B cell (primary cell): ENCODE measurements at regions not wholly inside any gene's neighbourhood (a gene's known extent, or its start where the extent isn't known, plus 50 kb on each side); places are given as distances from the start of the nearest gene placed in this dataset.

Source experiments
- ATAC-seq: fragments of 200-7000 bp; cut with Tn5 transposase; one replicate; pipeline ENCODE4 v1.10.0; 2021; ENCODE audit warnings: low read depth, mild to moderate bottlenecking, moderate number of reproducible peaks, moderate library complexity
- CTCF ChIA-PET: fragments of 350-600 bp; sonication (Branson Sonifier 250); formaldehyde crosslinking; loops from one replicate; lab custom pipeline; 2021; ENCODE audit warnings: antibody characterized with exemption, inconsistent platforms; lab: Charles Lee
- POLR2A ChIA-PET: fragments of 350-600 bp; sonication (Branson Sonifier 250); formaldehyde crosslinking; loops from one replicate; lab custom pipeline; 2021; ENCODE audit warnings: antibody characterized with exemption; lab: Charles Lee
- DNase-seq: peaks from one replicate; pipeline ENCODE4 v3.0.0; 2013
- H2AFZ ChIP-seq: 2 replicates; pipeline ENCODE4 v1.6.1; 2012; ENCODE audit warnings: mild to moderate bottlenecking, low read depth, low read length; ENCODE audit not compliant: insufficient read depth, poor library complexity, severe bottlenecking
- H3K27ac ChIP-seq, 2 donors: 1 replicate in 1 of 2; 2 replicates in 1 of 2; pipeline ENCODE4 v1.5.1; 2012 to 2013; ENCODE audit warnings: low read length in 2 of 2, mild to moderate bottlenecking in 2 of 2, moderate library complexity in 1 of 2
- H3K27me3 ChIP-seq, 4 experiments: fragments of 200-600 bp in 1 of 4; sonication (generic) in 1 of 4; replicated peaks in 1 of 4; 1 replicate in 2 of 4; 2 replicates in 2 of 4; pipeline versions ENCODE4 v1.6.1 to v1.7.0; 2013 to 2016; ENCODE audit warnings: low read length in 3 of 4, mild to moderate bottlenecking in 2 of 4, mixed read lengths in 1 of 4, moderate library complexity in 1 of 4; ENCODE audit not compliant: insufficient read depth in 4 of 4, control insufficient read depth in 3 of 4; ENCODE audit errors: control extremely low read depth in 1 of 4
- H3K36me3 ChIP-seq, 2 experiments: replicated peaks in 1 of 2; 1 replicate in 1 of 2; 2 replicates in 1 of 2; pipeline versions ENCODE4 v1.6.1 to v1.7.1; 2013; ENCODE audit warnings: low read length in 1 of 2; ENCODE audit not compliant: insufficient read depth in 2 of 2, control insufficient read depth in 1 of 2; ENCODE audit errors: control extremely low read depth in 1 of 2, extremely low read depth in 1 of 2
- H3K4me1 ChIP-seq, 2 donors: fragments of 200-600 bp in 1 of 2; sonication (generic) in 1 of 2; 1 replicate in 1 of 2; 2 replicates in 1 of 2; pipeline versions ENCODE4 v1.5.1 to v1.6.1; 2013 to 2017; ENCODE audit warnings: low read length in 2 of 2; ENCODE audit not compliant: control insufficient read depth in 2 of 2, insufficient read depth in 2 of 2
- H3K4me2 ChIP-seq: replicated peaks from 2 replicates; pipeline ENCODE3; 2012; ENCODE audit warnings: mild to moderate bottlenecking, low read depth, low read length; ENCODE audit not compliant: poor library complexity, severe bottlenecking
- H3K4me3 ChIP-seq, 5 experiments: fragments of 200-600 bp in 1 of 5; sonication (generic) in 1 of 5; 1 replicate in 3 of 5; 2 replicates in 2 of 5; pipeline versions ENCODE4 v1.5.1 to v1.7.0; 2011 to 2016; ENCODE audit warnings: low read length in 4 of 5, mild to moderate bottlenecking in 4 of 5, low read depth in 2 of 5, control low read depth in 1 of 5, moderate library complexity in 1 of 5; ENCODE audit not compliant: insufficient read depth in 1 of 5; ENCODE audit errors: control extremely low read depth in 1 of 5, extremely low read depth in 1 of 5
- H3K79me2 ChIP-seq: fragments of 200-600 bp; sonication (generic); one replicate; pipeline ENCODE4 v1.6.0; 2016; ENCODE audit warnings: low read length; ENCODE audit not compliant: control insufficient read depth, insufficient read depth
- H3K9ac ChIP-seq: fragments of 200-600 bp; sonication (generic); 2 replicates; pipeline ENCODE4 v1.6.1; 2017; ENCODE audit warnings: mild to moderate bottlenecking, low read length, moderate library complexity
- H3K9me3 ChIP-seq, 3 donors: one replicate each; pipeline versions ENCODE4 v1.6.1 to v1.7.1; 2013; ENCODE audit warnings: low read length in 2 of 3; ENCODE audit not compliant: control insufficient read depth in 2 of 3, insufficient read depth in 1 of 3; ENCODE audit errors: control extremely low read depth in 1 of 3
- H4K20me1 ChIP-seq: 2 replicates; pipeline ENCODE4 v1.6.0; 2012; ENCODE audit warnings: mild to moderate bottlenecking, low read length; ENCODE audit not compliant: insufficient read depth, control insufficient read depth, poor library complexity, severe bottlenecking
- H3K27ac Mint-ChIP-seq: one replicate; pipeline ENCODE4 v1.8.0; 2021; ENCODE audit warnings: mixed read lengths
- H3K27me3 Mint-ChIP-seq: one replicate; pipeline ENCODE4 v1.8.0; 2021; ENCODE audit warnings: mixed read lengths
- H3K4me1 Mint-ChIP-seq: one replicate; pipeline ENCODE4 v1.8.0; 2021; ENCODE audit warnings: mixed read lengths
- H3K4me3 Mint-ChIP-seq: one replicate; pipeline ENCODE4 v1.8.0; 2021; ENCODE audit warnings: mixed read lengths
- H3K9me3 Mint-ChIP-seq: one replicate; pipeline ENCODE4 v1.8.0; 2022; ENCODE audit warnings: mixed read lengths; ENCODE audit not compliant: insufficient read depth
- CTCF ChIP-seq: fragments of 200-600 bp; IDR thresholded peaks from one replicate; pipeline ENCODE4 v1.8.0; 2022; ENCODE audit warnings: antibody characterized with exemption, mild to moderate bottlenecking
- EZH2 ChIP-seq: IDR thresholded peaks from 2 replicates; pipeline ENCODE4 v1.6.1; 2012; ENCODE audit warnings: borderline replicate concordance, low read depth, mild to moderate bottlenecking, moderate library complexity, low read length; ENCODE audit not compliant: insufficient read depth, poor library complexity, severe bottlenecking
- WGBS: methylation state at CpG from one replicate; pipeline ENCODE4 v1.1.5; 2013; ENCODE audit warnings: missing lambda C conversion rate; ENCODE audit not compliant: insufficient coverage; 5-methylcytosine and 5-hydroxymethylcytosine counted together
- intact Hi-C: fragments of 100-400 bp; cut with micrococcal nuclease; formaldehyde crosslinking; loops from one replicate; pipeline ENCODE4 v1.10.0; 2022

GRCh38 chr1:29505532-29506220 lies 269.4 kb downstream of the PTPRU start:
- Histone ChIP-seq H3K27me3 (peaks cover 0 to 3% (median 0%) of the 10 kb centered on the region in 4 experiments), H3K79me2 (no peaks in the 10 kb centered on the region), H3K4me2 (no peak overlapping the region), H3K9ac (no peak overlapping the region), H3K27ac (no peak overlapping the region), H3K36me3 (no peaks in the 10 kb centered on the region), H3K4me3 (no peak overlapping the region), H3K4me1 (no peaks in the 10 kb centered on the region), H3K9me3 (no peaks in the 10 kb centered on the region), H2AFZ (no peak overlapping the region), H4K20me1 (no peaks in the 10 kb centered on the region)
- Mint-ChIP-seq H3K27me3 (peaks cover 33% of the 10 kb centered on the region), H3K4me1 (no peaks in the 10 kb centered on the region), H3K4me3 (no peak overlapping the region), H3K9me3 (no peaks in the 10 kb centered on the region), H3K27ac (no peak overlapping the region)
- TF ChIP-seq CTCF (no peak), EZH2 (no peak)
- intact Hi-C loops, result no loop called here
- ATAC-seq (no peak), DNase-seq (no peak)
- 73% methylated on average over 10 of the region's 10 CpGs for WGBS
- POLR2A ChIA-PET, result no interaction called here
- CTCF ChIA-PET, result no interaction called here

- no peaks in the 10 kb centered on the region for H4K20me1 ChIP-seq
- no peak for ATAC-seq
- no peak overlapping the region for H3K4me3 ChIP-seq
- H3K4me2 ChIP-seq, result no peak overlapping the region
- no peak overlapping the region for H3K9ac ChIP-seq
- no peaks in the 10 kb centered on the region for H3K79me2 ChIP-seq
- H3K27me3 ChIP-seq, result peaks cover 0 to 3% (median 0%) of the 10 kb centered on the region in 4 experiments
- Mint-ChIP-seq H3K27me3 (peaks cover 37% of the 10 kb centered on the region), H3K27ac (no peak overlapping the region), H3K9me3 (no peaks in the 10 kb centered on the region), H3K4me3 (no peak overlapping the region), H3K4me1 (no peaks in the 10 kb centered on the region)
- no peak for TF ChIP-seq EZH2
- TF ChIP-seq CTCF, result no peak
- POLR2A ChIA-PET, result no interaction called here
- no peak overlapping the region for H2AFZ ChIP-seq
- H3K4me1 ChIP-seq, result no peaks in the 10 kb centered on the region
- no peaks in the 10 kb centered on the region for H3K9me3 ChIP-seq
- no peak overlapping the region for H3K27ac ChIP-seq
- DNase-seq, result no peak
- CTCF ChIA-PET, result no interaction called here
- intact Hi-C loops, result no loop called here
- 95% methylated on average over 5 of the region's 8 CpGs for WGBS
- H3K36me3 ChIP-seq, result no peaks in the 10 kb centered on the region
These were observed 268.5 kb downstream of the PTPRU start for GRCh38 chr1:29504709-29505410.
